Upper lobe of left lung (tissue), 6 donors: ENCODE measurements at regions not wholly inside any gene's neighbourhood (a gene's known extent, or its start where the extent isn't known, plus 50 kb on each side); places are given as distances from the start of the nearest gene placed in this dataset.

ENCODE experiments used
- ATAC-seq, 2 donors: fragments of 200-7000 bp; cut with Tn5 transposase; one replicate each; pipeline ENCODE4 v1.9.1; 2022; ENCODE audit warnings: mild to moderate bottlenecking in 2 of 2, moderate library complexity in 2 of 2; ENCODE audit not compliant: low FRiP score in 2 of 2
- DNase-seq, 2 donors: peaks; one replicate each; pipeline ENCODE4 v3.0.0-alpha.2; 2019 to 2020
- H3K27ac ChIP-seq, 4 donors: fragments of 200-600 bp; sonication (generic); one replicate each; pipeline ENCODE4 v1.5.1; 2016 to 2019
- H3K27me3 ChIP-seq, 4 donors: fragments of 200-600 bp; sonication (generic); one replicate each; pipeline ENCODE4 v1.5.1; 2017 to 2019
- H3K36me3 ChIP-seq, 4 donors: fragments of 200-600 bp; sonication (generic); one replicate each; pipeline ENCODE4 v1.5.1; 2016 to 2019
- H3K4me1 ChIP-seq, 4 donors: fragments of 200-600 bp; sonication (generic); one replicate each; pipeline ENCODE4 v1.5.1; 2018 to 2019
- H3K4me3 ChIP-seq, 4 donors: fragments of 200-600 bp; sonication (generic); one replicate each; pipeline ENCODE4 v1.5.1; 2017 to 2019; ENCODE audit warnings: mild to moderate bottlenecking in 2 of 4, moderate library complexity in 1 of 4
- H3K9me3 ChIP-seq, 4 donors: fragments of 200-600 bp; sonication (generic); one replicate each; pipeline ENCODE4 v1.5.1; 2018 to 2019
- EP300 ChIP-seq, 4 donors: sonication (generic); formaldehyde crosslinking; IDR thresholded peaks; one replicate each; pipeline ENCODE4 v1.5.1; 2017; ENCODE audit warnings: antibody characterized with exemption in 4 of 4, control low read depth in 2 of 4
- POLR2A ChIP-seq, 4 donors: fragments of 450-650 bp; IDR thresholded peaks; one replicate each; pipeline ENCODE4 v1.5.1; 2016 to 2017; ENCODE audit warnings: antibody characterized with exemption in 4 of 4, mild to moderate bottlenecking in 2 of 4
- POLR2AphosphoS5 ChIP-seq, 2 donors: sonication (generic); formaldehyde crosslinking; IDR thresholded peaks; one replicate each; pipeline ENCODE4 v1.5.1; 2017; ENCODE audit warnings: antibody characterized with exemption in 2 of 2
- WGBS, 2 donors: methylation state at CpG; one replicate each; pipeline ENCODE4 v1.1.5; 2017 to 2018; 5-methylcytosine and 5-hydroxymethylcytosine counted together
- TF ChIP-seq, protein P1 (sequence below), 6 experiments: fragments of 450-650 bp in 4 of 6; fragments of 200-600 bp in 2 of 6; sonication (generic) in 2 of 6; IDR thresholded peaks; one replicate each; pipeline ENCODE4 v1.5.1; 2016 to 2019; ENCODE audit warnings: antibody characterized with exemption in 6 of 6
- donor health status: DM: no; HTN: no; CAD: no; lungs with moderate emphysema.
- donor health status: DM: no; HTN: yes; CAD: no; lungs with severe emphysema.

DNA sequence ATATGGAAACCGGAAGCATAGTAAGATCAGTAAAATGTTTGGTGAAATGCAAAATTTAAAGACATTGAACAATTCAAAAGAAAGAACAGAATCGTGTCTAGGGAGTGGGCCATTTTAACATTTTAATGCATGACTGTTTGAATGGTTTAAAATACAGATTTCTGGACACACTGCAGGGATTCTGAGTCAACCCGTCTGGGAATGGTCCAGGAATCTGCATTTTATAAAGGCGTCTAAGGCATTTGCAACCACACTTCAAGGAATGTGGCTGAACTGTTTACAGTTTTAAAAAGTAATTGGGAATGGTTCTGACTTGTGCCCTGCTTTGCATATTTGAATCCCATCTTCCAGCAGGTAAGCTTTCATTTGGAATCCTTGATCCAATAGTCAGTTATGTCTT, 811.7 kb upstream of the WWC1 start:
- TF ChIP-seq EP300 (IDR thresholded peaks at IDR 0.05): no peak
- TF ChIP-seq, protein P1, sequence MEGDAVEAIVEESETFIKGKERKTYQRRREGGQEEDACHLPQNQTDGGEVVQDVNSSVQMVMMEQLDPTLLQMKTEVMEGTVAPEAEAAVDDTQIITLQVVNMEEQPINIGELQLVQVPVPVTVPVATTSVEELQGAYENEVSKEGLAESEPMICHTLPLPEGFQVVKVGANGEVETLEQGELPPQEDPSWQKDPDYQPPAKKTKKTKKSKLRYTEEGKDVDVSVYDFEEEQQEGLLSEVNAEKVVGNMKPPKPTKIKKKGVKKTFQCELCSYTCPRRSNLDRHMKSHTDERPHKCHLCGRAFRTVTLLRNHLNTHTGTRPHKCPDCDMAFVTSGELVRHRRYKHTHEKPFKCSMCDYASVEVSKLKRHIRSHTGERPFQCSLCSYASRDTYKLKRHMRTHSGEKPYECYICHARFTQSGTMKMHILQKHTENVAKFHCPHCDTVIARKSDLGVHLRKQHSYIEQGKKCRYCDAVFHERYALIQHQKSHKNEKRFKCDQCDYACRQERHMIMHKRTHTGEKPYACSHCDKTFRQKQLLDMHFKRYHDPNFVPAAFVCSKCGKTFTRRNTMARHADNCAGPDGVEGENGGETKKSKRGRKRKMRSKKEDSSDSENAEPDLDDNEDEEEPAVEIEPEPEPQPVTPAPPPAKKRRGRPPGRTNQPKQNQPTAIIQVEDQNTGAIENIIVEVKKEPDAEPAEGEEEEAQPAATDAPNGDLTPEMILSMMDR (IDR thresholded peaks at IDR 0.05): no peak
- TF ChIP-seq POLR2A (IDR thresholded peaks at IDR 0.05): no peak
- TF ChIP-seq POLR2AphosphoS5 (IDR thresholded peaks at IDR 0.05): no peak
- DNase-seq (no peak), ATAC-seq (no peak)
- WGBS, 2 donors: 77 to 81% methylated on average over 4 of the region's 4 CpGs
- Histone ChIP-seq H3K27ac (no peak overlapping the region), H3K9me3 (no peaks in the 10 kb centered on the region), H3K36me3 (no peaks in the 10 kb centered on the region), H3K4me1 (no peaks in the 10 kb centered on the region), H3K4me3 (no peak overlapping the region), H3K27me3 (no peaks in the 10 kb centered on the region)

DNA sequence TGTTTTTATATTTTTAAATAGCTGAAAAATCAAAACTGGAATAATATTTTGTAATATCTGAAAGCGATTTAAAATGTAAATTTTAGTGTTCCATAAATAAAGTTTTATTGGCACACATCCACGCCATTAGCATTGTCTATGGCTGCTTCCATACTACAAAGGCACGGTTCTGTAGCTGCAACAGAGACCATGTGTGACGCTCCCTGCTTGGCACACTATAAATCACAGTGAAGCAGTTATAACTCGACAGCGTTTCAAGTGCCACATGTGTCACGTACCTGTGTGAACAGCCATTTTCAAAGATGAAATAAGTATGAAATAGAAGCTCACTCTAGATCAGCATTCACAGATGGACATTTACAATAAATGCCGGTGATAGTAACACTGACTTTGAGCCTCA, 810.1 kb upstream of the WWC1 start:
- no peak for TF ChIP-seq POLR2A (IDR thresholded peaks at IDR 0.05)
- H3K36me3 ChIP-seq: no peaks in the 10 kb centered on the region
- H3K27me3 ChIP-seq: no peaks in the 10 kb centered on the region
- DNase-seq (no peak), ATAC-seq (no peak)
- no peaks in the 10 kb centered on the region for H3K4me1 ChIP-seq
- no peaks in the 10 kb centered on the region for H3K9me3 ChIP-seq
- whole genome bisulfite sequencing, 2 donors: 83 to 88% methylated on average over 8 of the region's 8 CpGs
- no peak overlapping the region for H3K27ac ChIP-seq
- no peak overlapping the region for H3K4me3 ChIP-seq

DNA sequence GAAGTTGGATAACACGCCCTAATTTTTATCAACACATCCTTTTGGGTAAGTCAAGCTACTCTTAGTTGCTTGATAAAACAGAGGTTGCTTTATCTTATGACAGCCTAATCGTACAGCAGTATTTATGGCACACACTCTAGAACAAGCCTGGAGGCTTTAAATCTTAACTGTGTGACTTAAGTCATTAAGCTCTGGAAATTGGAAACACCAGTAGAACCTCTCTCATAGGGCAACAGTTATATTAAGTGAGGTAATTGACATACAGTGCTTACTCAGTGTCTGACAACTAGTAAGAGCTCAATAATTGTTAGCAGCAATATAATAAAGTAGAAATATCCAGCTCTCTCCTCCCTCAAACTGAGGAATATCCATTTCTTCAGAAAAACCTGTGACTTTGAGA, 808.9 kb upstream of the WWC1 start:
- ATAC-seq (no peak), DNase-seq (no peak)
- Histone ChIP-seq H3K4me1 (no peaks in the 10 kb centered on the region), H3K4me3 (no peak overlapping the region), H3K36me3 (no peaks in the 10 kb centered on the region), H3K27me3 (no peaks in the 10 kb centered on the region), H3K27ac (no peak overlapping the region), H3K9me3 (no peaks in the 10 kb centered on the region)
- WGBS, 2 donors: 66 to 69% methylated on average over 2 of the region's 2 CpGs
- TF ChIP-seq, protein P1 (IDR thresholded peaks at IDR 0.05): no peak
- TF ChIP-seq POLR2AphosphoS5 (IDR thresholded peaks at IDR 0.05) (no peak), EP300 (IDR thresholded peaks at IDR 0.05) (no peak), POLR2A (IDR thresholded peaks at IDR 0.05) (no peak)

DNA sequence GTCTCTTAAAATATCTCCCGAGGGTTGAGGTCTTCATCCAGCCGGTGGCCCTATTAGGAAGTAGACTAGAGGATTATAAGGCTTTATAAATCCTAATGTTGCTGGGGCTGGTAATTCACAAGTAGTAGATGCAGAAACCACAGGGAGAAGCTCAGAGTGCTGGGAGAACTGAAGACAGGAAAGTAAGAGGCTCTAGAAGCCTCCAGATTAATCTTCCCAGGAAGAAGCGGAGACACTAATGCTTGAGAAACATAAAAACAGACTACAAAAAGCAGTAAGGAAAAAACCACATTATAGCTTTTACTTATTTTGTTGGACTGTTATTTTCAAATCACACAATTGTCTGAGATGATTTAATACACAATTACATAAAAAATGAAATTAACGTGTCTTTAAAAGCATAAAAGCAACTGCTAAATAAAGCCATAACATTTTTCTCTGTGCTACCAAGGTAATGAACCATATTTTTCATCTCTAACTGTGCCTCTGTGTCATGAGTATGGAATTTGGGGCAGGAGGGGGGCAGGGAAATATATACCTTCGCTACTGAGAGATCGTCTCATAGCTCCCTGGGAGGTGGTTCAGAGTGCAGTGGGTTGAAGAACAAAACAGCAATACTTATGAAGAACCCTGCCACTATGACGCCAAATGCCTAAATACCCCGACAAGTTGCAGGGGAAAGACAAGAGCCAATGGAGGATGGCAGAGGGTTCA, 806.2 kb upstream of the WWC1 start:
- 89 to 92% methylated on average over 8 of the region's 8 CpGs for WGBS, 2 donors
- DNase-seq (no peak), ATAC-seq (no peak)
- Histone ChIP-seq H3K36me3 (no peaks in the 10 kb centered on the region), H3K27ac (no peak overlapping the region), H3K4me3 (no peak overlapping the region), H3K27me3 (no peaks in the 10 kb centered on the region), H3K4me1 (no peaks in the 10 kb centered on the region), H3K9me3 (no peaks in the 10 kb centered on the region)
- TF ChIP-seq POLR2A (IDR thresholded peaks at IDR 0.05) (no peak), EP300 (IDR thresholded peaks at IDR 0.05) (no peak), POLR2AphosphoS5 (IDR thresholded peaks at IDR 0.05) (no peak)
- TF ChIP-seq, protein P1 (IDR thresholded peaks at IDR 0.05): no peak

DNA sequence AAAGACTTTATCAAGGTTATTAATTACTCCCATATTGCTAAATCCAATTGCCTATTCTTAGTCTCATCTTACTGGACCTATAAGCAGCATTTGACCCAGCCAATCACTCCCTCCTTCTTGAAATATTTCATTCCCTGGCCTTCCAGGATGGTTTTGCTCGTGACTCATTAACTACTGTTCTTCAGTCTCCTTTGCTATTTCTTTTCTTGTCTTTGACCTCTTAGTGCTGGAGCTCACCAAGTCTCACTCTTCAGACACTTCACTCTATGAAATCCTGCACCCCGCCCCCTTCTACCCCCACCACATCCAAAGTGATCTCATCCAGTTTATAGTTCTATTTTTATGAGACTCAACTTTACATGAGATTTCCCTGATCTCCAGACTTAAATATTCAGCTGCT, 803.1 kb upstream of the WWC1 start:
- ATAC-seq (no peak), DNase-seq (no peak)
- Histone ChIP-seq H3K4me3 (no peak overlapping the region), H3K27ac (no peak overlapping the region), H3K9me3 (no peaks in the 10 kb centered on the region), H3K27me3 (no peaks in the 10 kb centered on the region), H3K4me1 (no peaks in the 10 kb centered on the region), H3K36me3 (no peaks in the 10 kb centered on the region)
- TF ChIP-seq, protein P1 (IDR thresholded peaks at IDR 0.05): no peak
- TF ChIP-seq EP300 (IDR thresholded peaks at IDR 0.05): no peak
- TF ChIP-seq POLR2A (IDR thresholded peaks at IDR 0.05): no peak
- no peak for TF ChIP-seq POLR2AphosphoS5 (IDR thresholded peaks at IDR 0.05)
- 66 to 71% methylated on average over 2 of the region's 2 CpGs for WGBS, 2 donors
